H9 (cell line): ENCODE measurements at regions not wholly inside any gene's neighbourhood (a gene's known extent, or its start where the extent isn't known, plus 50 kb on each side); places are given as distances from the start of the nearest gene placed in this dataset.

Experiments
- DNase-seq: peaks from one replicate; pipeline ENCODE4 v3.0.0-alpha.2; 2017
- H2AFZ ChIP-seq: one replicate; pipeline ENCODE4 v1.6.1; 2013; ENCODE audit warnings: mild to moderate bottlenecking, low read length, control low read depth, moderate library complexity
- H2AK5ac ChIP-seq: 2 replicates; pipeline ENCODE4 v1.6.1; 2013; ENCODE audit warnings: low read length, control low read depth, mixed read lengths; ENCODE audit not compliant: insufficient read length
- H2BK120ac ChIP-seq: one replicate; pipeline ENCODE4 v1.6.1; 2013; ENCODE audit warnings: low read depth, mild to moderate bottlenecking, low read length, control low read depth, inconsistent platforms; ENCODE audit not compliant: poor library complexity, severe bottlenecking
- H2BK12ac ChIP-seq: 2 replicates; pipeline ENCODE4 v1.6.1; 2013; ENCODE audit warnings: low read length, control low read depth, mixed read lengths, low read depth; ENCODE audit not compliant: insufficient read length
- H2BK15ac ChIP-seq: 2 replicates; pipeline ENCODE4 v1.6.1; 2013; ENCODE audit warnings: low read depth, low read length, control low read depth
- H2BK20ac ChIP-seq: one replicate; pipeline ENCODE4 v1.6.1; 2013; ENCODE audit warnings: low read depth, mild to moderate bottlenecking, low read length, control low read depth, inconsistent platforms; ENCODE audit not compliant: poor library complexity, severe bottlenecking
- H2BK5ac ChIP-seq: 2 replicates; pipeline ENCODE4 v1.6.1; 2013; ENCODE audit warnings: low read length, control low read depth, mixed read lengths; ENCODE audit not compliant: insufficient read length
- H3K14ac ChIP-seq: 2 replicates; pipeline ENCODE4 v1.6.1; 2013; ENCODE audit warnings: low read length, control low read depth; ENCODE audit not compliant: insufficient read depth
- H3K18ac ChIP-seq: 2 replicates; pipeline ENCODE4 v1.6.1; 2013; ENCODE audit warnings: low read depth, mild to moderate bottlenecking, mixed read lengths, low read length, control low read depth; ENCODE audit not compliant: insufficient read length
- H3K23ac ChIP-seq: 2 replicates; pipeline ENCODE4 v1.6.1; 2013; ENCODE audit warnings: low read length, control low read depth, mixed read lengths, low read depth; ENCODE audit not compliant: insufficient read length
- H3K23me2 ChIP-seq: 2 replicates; pipeline ENCODE4 v1.6.1; 2013; ENCODE audit warnings: low read depth, mild to moderate bottlenecking, mixed read lengths, low read length, control low read depth; ENCODE audit not compliant: insufficient read length, poor library complexity, severe bottlenecking
- H3K27ac ChIP-seq: 2 replicates; pipeline ENCODE4 v1.5.1; 2013; ENCODE audit warnings: low read length, control low read depth, mixed read lengths, low read depth; ENCODE audit not compliant: insufficient read length
- H3K27me3 ChIP-seq: 2 replicates; pipeline ENCODE4 v1.6.1; 2013; ENCODE audit warnings: low read length, control low read depth, inconsistent platforms; ENCODE audit not compliant: insufficient read depth
- H3K4ac ChIP-seq: 2 replicates; pipeline ENCODE4 v1.6.1; 2013; ENCODE audit warnings: low read depth, mild to moderate bottlenecking, control low read depth, inconsistent platforms, low read length, moderate library complexity
- H3K4me1 ChIP-seq: 2 replicates; pipeline ENCODE4 v1.6.1; 2013; ENCODE audit warnings: low read length, control low read depth, inconsistent platforms; ENCODE audit not compliant: insufficient read depth
- H3K4me2 ChIP-seq: 2 replicates; pipeline ENCODE4 v1.6.1; 2013; ENCODE audit warnings: low read length, control low read depth, mixed read lengths; ENCODE audit not compliant: insufficient read length, insufficient read depth
- H3K56ac ChIP-seq: 2 replicates; pipeline ENCODE4 v1.6.1; 2013; ENCODE audit warnings: low read depth, mild to moderate bottlenecking, mixed read lengths, low read length, control low read depth; ENCODE audit not compliant: insufficient read length
- H3K79me1 ChIP-seq: 2 replicates; pipeline ENCODE4 v1.6.1; 2013; ENCODE audit warnings: low read depth, mild to moderate bottlenecking, moderate library complexity, low read length, control low read depth, inconsistent platforms; ENCODE audit not compliant: insufficient read depth, poor library complexity, severe bottlenecking
- H3K79me2 ChIP-seq: 2 replicates; pipeline ENCODE4 v1.6.1; 2013; ENCODE audit warnings: low read length, control low read depth, inconsistent platforms; ENCODE audit not compliant: insufficient read depth
- H3K9ac ChIP-seq: 2 replicates; pipeline ENCODE4 v1.6.1; 2013; ENCODE audit warnings: low read length, control low read depth, mixed read lengths; ENCODE audit not compliant: insufficient read length; ENCODE audit errors: extremely low read depth
- H3K9me3 ChIP-seq: one replicate; pipeline ENCODE4 v1.6.1; 2013; ENCODE audit warnings: low read depth, low read length, inconsistent platforms; ENCODE audit not compliant: control insufficient read depth
- H3T11ph ChIP-seq: one replicate; pipeline ENCODE4 v1.6.1; 2013; ENCODE audit warnings: mild to moderate bottlenecking, low read length, control low read depth, inconsistent platforms
- H4K20me1 ChIP-seq: one replicate; pipeline ENCODE4 v1.6.1; 2013; ENCODE audit not compliant: control insufficient read depth, insufficient read length, insufficient read depth
- H4K5ac ChIP-seq: 2 replicates; pipeline ENCODE4 v1.6.1; 2013; ENCODE audit warnings: low read depth, mild to moderate bottlenecking, mixed read lengths, low read length, control low read depth; ENCODE audit not compliant: insufficient read length
- H4K8ac ChIP-seq: replicated peaks from 2 replicates; pipeline ENCODE4 v1.6.1; 2013; ENCODE audit warnings: low read length, control low read depth, mixed read lengths, low read depth; ENCODE audit not compliant: insufficient read length
- H4K91ac ChIP-seq: 2 replicates; pipeline ENCODE4 v1.6.1; 2013; ENCODE audit warnings: low read depth, mild to moderate bottlenecking, moderate library complexity, mixed read lengths, low read length, control low read depth; ENCODE audit not compliant: insufficient read length
- H3K27ac Mint-ChIP-seq, 3 experiments: 2 replicates in 2 of 3; 3 replicates in 1 of 3; pipeline ENCODE4 v1.8.0; 2020 to 2021; ENCODE audit warnings: mixed read lengths in 3 of 3, mild to moderate bottlenecking in 1 of 3, moderate library complexity in 1 of 3
- H3K27me3 Mint-ChIP-seq: 2 replicates; pipeline ENCODE4 v1.8.0; 2021; ENCODE audit warnings: low read depth, mild to moderate bottlenecking, moderate library complexity, mixed read lengths
- H3K36me3 Mint-ChIP-seq, 3 experiments: 2 replicates in 2 of 3; 3 replicates in 1 of 3; pipeline ENCODE4 v1.8.0; 2020 to 2021; ENCODE audit warnings: low read depth in 3 of 3, mixed read lengths in 3 of 3; ENCODE audit not compliant: insufficient read depth in 1 of 3
- H3K4me1 Mint-ChIP-seq, 2 experiments: 2 replicates each; pipeline ENCODE4 v1.8.0; 2020; ENCODE audit warnings: mixed read lengths in 2 of 2
- H3K4me3 Mint-ChIP-seq, 2 experiments: 2 replicates in 1 of 2; 3 replicates in 1 of 2; pipeline ENCODE4 v1.8.0; 2020 to 2021; ENCODE audit warnings: mild to moderate bottlenecking in 2 of 2, mixed read lengths in 2 of 2, moderate library complexity in 1 of 2
- H3K9me3 Mint-ChIP-seq, 2 experiments: 2 replicates in 1 of 2; 3 replicates in 1 of 2; pipeline ENCODE4 v1.8.0; 2020; ENCODE audit warnings: mild to moderate bottlenecking in 2 of 2, mixed read lengths in 2 of 2, moderate library complexity in 1 of 2
- WGBS: extraction: QIAGEN DNeasy Blood & Tissue Kit; methylation state at CpG from one replicate; pipeline ENCODE4 v1.1.7; 2013; ENCODE audit warnings: missing lambda C conversion rate, low lambda C conversion rate, mixed read lengths; ENCODE audit not compliant: insufficient read length; ENCODE audit errors: extremely low coverage; 5-methylcytosine and 5-hydroxymethylcytosine counted together
- TF ChIP-seq, protein P1 (sequence below): fragments of 200-600 bp; sonication (generic); conservative IDR thresholded peaks from 3 replicates; pipeline ENCODE4 v1.8.0; 2021; ENCODE audit warnings: antibody characterized with exemption, mild to moderate bottlenecking

DNA sequence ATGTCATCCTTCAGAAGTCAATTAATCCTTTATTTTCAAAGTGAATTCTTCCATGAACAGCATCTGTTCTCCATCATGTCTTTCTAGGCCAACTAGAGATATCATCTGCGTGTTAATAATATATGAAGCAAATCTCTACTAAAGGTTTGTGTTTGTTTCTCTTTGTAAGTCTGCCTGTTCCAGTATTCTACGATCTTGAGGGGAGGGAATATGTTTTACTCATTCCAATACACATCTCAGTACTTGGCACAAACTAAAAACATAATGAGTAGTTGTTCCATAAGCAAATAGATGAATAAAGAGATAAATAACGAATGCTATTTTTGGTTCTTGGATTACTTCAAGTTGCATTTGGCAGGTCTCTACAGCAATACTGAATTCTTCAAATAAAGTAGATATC lies 470.7 kb upstream of the GRIN3A start:
- no peaks in the 10 kb centered on the region for H3K23me2 ChIP-seq
- H3K23ac ChIP-seq: no peak overlapping the region
- Mint-ChIP-seq H3K27ac (no peak overlapping the region), H3K36me3 (no peaks in the 10 kb centered on the region), H3K9me3 (no peaks in the 10 kb centered on the region), H3K4me1 (peaks cover 4 to 5% of the 10 kb centered on the region in 2 experiments; a peak in 3 of 4 replicates), H3K27me3 (no peaks in the 10 kb centered on the region), H3K4me3 (no peak overlapping the region)
- H4K5ac ChIP-seq: no peak overlapping the region
- H4K20me1 ChIP-seq: no peaks in the 10 kb centered on the region
- no peaks in the 10 kb centered on the region for H3K79me2 ChIP-seq
- TF ChIP-seq, protein P1, sequence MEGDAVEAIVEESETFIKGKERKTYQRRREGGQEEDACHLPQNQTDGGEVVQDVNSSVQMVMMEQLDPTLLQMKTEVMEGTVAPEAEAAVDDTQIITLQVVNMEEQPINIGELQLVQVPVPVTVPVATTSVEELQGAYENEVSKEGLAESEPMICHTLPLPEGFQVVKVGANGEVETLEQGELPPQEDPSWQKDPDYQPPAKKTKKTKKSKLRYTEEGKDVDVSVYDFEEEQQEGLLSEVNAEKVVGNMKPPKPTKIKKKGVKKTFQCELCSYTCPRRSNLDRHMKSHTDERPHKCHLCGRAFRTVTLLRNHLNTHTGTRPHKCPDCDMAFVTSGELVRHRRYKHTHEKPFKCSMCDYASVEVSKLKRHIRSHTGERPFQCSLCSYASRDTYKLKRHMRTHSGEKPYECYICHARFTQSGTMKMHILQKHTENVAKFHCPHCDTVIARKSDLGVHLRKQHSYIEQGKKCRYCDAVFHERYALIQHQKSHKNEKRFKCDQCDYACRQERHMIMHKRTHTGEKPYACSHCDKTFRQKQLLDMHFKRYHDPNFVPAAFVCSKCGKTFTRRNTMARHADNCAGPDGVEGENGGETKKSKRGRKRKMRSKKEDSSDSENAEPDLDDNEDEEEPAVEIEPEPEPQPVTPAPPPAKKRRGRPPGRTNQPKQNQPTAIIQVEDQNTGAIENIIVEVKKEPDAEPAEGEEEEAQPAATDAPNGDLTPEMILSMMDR: no peak
- no peak overlapping the region for H3T11ph ChIP-seq
- H3K18ac ChIP-seq: no peak overlapping the region
- no peaks in the 10 kb centered on the region for H3K27me3 ChIP-seq
- no peak overlapping the region for H2BK12ac ChIP-seq
- H3K4me2 ChIP-seq: no peak overlapping the region
- no peak for DNase-seq
- H3K27ac ChIP-seq: no peak overlapping the region
- no peak overlapping the region for H2BK120ac ChIP-seq
- no peak overlapping the region for H3K9ac ChIP-seq
- H3K9me3 ChIP-seq: no peaks in the 10 kb centered on the region
- H4K8ac ChIP-seq: no peak overlapping the region
- no peak overlapping the region for H2AK5ac ChIP-seq
- H3K14ac ChIP-seq: no peak overlapping the region
- H4K91ac ChIP-seq: no peak overlapping the region
- WGBS: no CpG with 5 or more reads among the region's 3 CpGs
- no peak overlapping the region for H3K56ac ChIP-seq
- no peak overlapping the region for H2BK20ac ChIP-seq
- no peak overlapping the region for H2BK15ac ChIP-seq
- H2BK5ac ChIP-seq: no peak overlapping the region
- H3K79me1 ChIP-seq: no peaks in the 10 kb centered on the region
- H2AFZ ChIP-seq: no peak overlapping the region
- no peaks in the 10 kb centered on the region for H3K4me1 ChIP-seq
- H3K4ac ChIP-seq: no peak overlapping the region
